IMR-90 (cell line): ENCODE measurements at regions not wholly inside any gene's neighbourhood (a gene's known extent, or its start where the extent isn't known, plus 50 kb on each side); places are given as distances from the start of the nearest gene placed in this dataset.

ENCODE experiments used
- CEBPB ChIP-seq: IDR thresholded peaks from 2 replicates; pipeline ENCODE4 v1.6.1; 2012; ENCODE audit warnings: low read depth, low read length, improper control_type of control experiment
- CTCF ChIP-seq: conservative IDR thresholded peaks from 2 replicates; pipeline ENCODE4 v1.5.1; 2012; ENCODE audit warnings: mild to moderate bottlenecking, low read depth, low read length, improper control_type of control experiment
- MAZ ChIP-seq: IDR thresholded peaks from 2 replicates; pipeline ENCODE4 v1.6.1; 2012; ENCODE audit warnings: low read depth, mild to moderate bottlenecking, low read length, improper control_type of control experiment, moderate library complexity, borderline replicate concordance
- NFE2L2 ChIP-seq: fragments of 150-350 bp; IDR thresholded peaks from 2 replicates; pipeline ENCODE4 v1.6.1; 2016; ENCODE audit warnings: low read depth, mild to moderate bottlenecking, low read length
- POLR2A ChIP-seq: IDR thresholded peaks from 2 replicates; pipeline ENCODE4 v1.6.1; 2012; ENCODE audit warnings: mild to moderate bottlenecking, low read depth, low read length
- RFX5 ChIP-seq: IDR thresholded peaks from 2 replicates; pipeline ENCODE4 v1.8.0; 2012; ENCODE audit warnings: low read depth, mild to moderate bottlenecking, low read length, moderate library complexity
- USF2 ChIP-seq: fragments of 150-350 bp; IDR thresholded peaks from 2 replicates; pipeline ENCODE4 v1.6.1; 2017; ENCODE audit warnings: mild to moderate bottlenecking, antibody characterized with exemption, low read length, low read depth

- TF ChIP-seq CTCF (no peak), NFE2L2 (no peak), POLR2A (no peak), RFX5 (no peak), USF2 (no peak), MAZ (no peak), CEBPB (no peak)
Observed at GRCh38 chr3:117572786-117573185, 863.2 kb downstream of the TUSC7 start.
